Neuronal stem cell (in vitro differentiated cells): ENCODE measurements at regions not wholly inside any gene's neighbourhood (a gene's known extent, or its start where the extent isn't known, plus 50 kb on each side); places are given as distances from the start of the nearest gene placed in this dataset.

ENCODE experiments used
- DNase-seq: peaks from one replicate; pipeline ENCODE4 v3.0.0-alpha.2; 2013; ENCODE audit warnings: low spot score
- H2AFZ ChIP-seq: one replicate; pipeline ENCODE4 v1.6.1; 2013; ENCODE audit warnings: mild to moderate bottlenecking, low read length, inconsistent platforms
- H2AK5ac ChIP-seq: 2 replicates; pipeline ENCODE4 v1.6.1; 2013; ENCODE audit warnings: low read depth, mild to moderate bottlenecking, inconsistent platforms, low read length, moderate library complexity, mixed read lengths
- H2BK120ac ChIP-seq: 2 replicates; pipeline ENCODE4 v1.6.1; 2013; ENCODE audit warnings: low read depth, mild to moderate bottlenecking, inconsistent platforms, low read length, moderate library complexity, mixed read lengths
- H2BK12ac ChIP-seq: one replicate; pipeline ENCODE4 v1.6.1; 2013; ENCODE audit warnings: low read length, inconsistent platforms
- H2BK15ac ChIP-seq: 2 replicates; pipeline ENCODE4 v1.6.1; 2013; ENCODE audit warnings: mild to moderate bottlenecking, low read length, inconsistent platforms, mixed read lengths
- H2BK5ac ChIP-seq: one replicate; pipeline ENCODE4 v1.6.1; 2013; ENCODE audit warnings: inconsistent platforms, mild to moderate bottlenecking, low read length, moderate library complexity
- H3K14ac ChIP-seq: one replicate; pipeline ENCODE4 v1.6.1; 2013; ENCODE audit warnings: low read length, inconsistent platforms
- H3K18ac ChIP-seq: 2 replicates; pipeline ENCODE4 v1.6.1; 2013; ENCODE audit warnings: low read length, inconsistent platforms
- H3K23ac ChIP-seq: 2 replicates; pipeline ENCODE4 v1.6.1; 2013; ENCODE audit warnings: low read depth, mild to moderate bottlenecking, mixed read lengths, low read length, inconsistent platforms; ENCODE audit not compliant: poor library complexity
- H3K27ac ChIP-seq: replicated peaks from 3 replicates; pipeline ENCODE4 v1.5.1; 2013; ENCODE audit warnings: low read length, inconsistent platforms
- H3K27me3 ChIP-seq, 3 experiments: 2 replicates each; pipeline ENCODE4 v1.6.1; 2013; ENCODE audit warnings: low read length in 3 of 3, mild to moderate bottlenecking in 2 of 3, inconsistent platforms in 1 of 3, low read depth in 1 of 3, mixed read lengths in 1 of 3, moderate library complexity in 1 of 3; ENCODE audit not compliant: control insufficient read depth in 3 of 3, insufficient read depth in 3 of 3
- H3K36me3 ChIP-seq, 2 donors: replicated peaks in 1 of 2; 2 replicates each; pipeline ENCODE4 v1.6.1; 2013; ENCODE audit warnings: low read length in 2 of 2; ENCODE audit not compliant: control insufficient read depth in 2 of 2, insufficient read depth in 2 of 2
- H3K4ac ChIP-seq: 2 replicates; pipeline ENCODE4 v1.6.1; 2013; ENCODE audit warnings: inconsistent platforms, mild to moderate bottlenecking, low read length, moderate library complexity
- H3K4me1 ChIP-seq, 2 donors: 1 replicate in 1 of 2; 2 replicates in 1 of 2; pipeline ENCODE4 v1.6.1; 2013; ENCODE audit warnings: low read length in 2 of 2, low read depth in 1 of 2; ENCODE audit not compliant: control insufficient read depth in 2 of 2, insufficient read depth in 1 of 2
- H3K4me2 ChIP-seq: one replicate; pipeline ENCODE4 v1.6.1; 2013; ENCODE audit warnings: mild to moderate bottlenecking, low read length, inconsistent platforms; ENCODE audit not compliant: insufficient read depth, poor library complexity, severe bottlenecking
- H3K4me3 ChIP-seq, 2 donors: 2 replicates each; pipeline ENCODE4 v1.5.1; 2013; ENCODE audit warnings: low read length in 2 of 2, mild to moderate bottlenecking in 2 of 2, inconsistent platforms in 1 of 2, moderate library complexity in 1 of 2
- H3K79me1 ChIP-seq: one replicate; pipeline ENCODE4 v1.6.1; 2013; ENCODE audit warnings: low read depth, mild to moderate bottlenecking, inconsistent platforms, low read length, moderate library complexity
- H3K9ac ChIP-seq: one replicate; pipeline ENCODE4 v1.6.1; 2013; ENCODE audit warnings: mild to moderate bottlenecking, low read depth, low read length, inconsistent platforms; ENCODE audit not compliant: poor library complexity
- H3K9me3 ChIP-seq, 2 donors: replicated peaks in 1 of 2; 2 replicates each; pipeline versions ENCODE3 to v1.6.1; 2013; ENCODE audit warnings: low read length in 2 of 2, mild to moderate bottlenecking in 2 of 2, inconsistent platforms in 1 of 2, low read depth in 1 of 2, mixed read lengths in 1 of 2, moderate library complexity in 1 of 2; ENCODE audit not compliant: control insufficient read depth in 2 of 2, insufficient read depth in 1 of 2
- H4K8ac ChIP-seq: one replicate; pipeline ENCODE4 v1.6.1; 2013; ENCODE audit warnings: low read depth, mild to moderate bottlenecking, inconsistent platforms, low read length, moderate library complexity
- H4K91ac ChIP-seq: one replicate; pipeline ENCODE4 v1.6.1; 2013; ENCODE audit warnings: low read length, low read depth, mild to moderate bottlenecking, inconsistent platforms; ENCODE audit not compliant: poor library complexity
- WGBS, 2 donors: extraction: QIAGEN DNeasy Blood & Tissue Kit; methylation state at CpG; one replicate each; pipeline ENCODE4 v1.1.7; 2013; ENCODE audit warnings: missing lambda C conversion rate in 2 of 2, mixed read lengths in 1 of 2; ENCODE audit not compliant: insufficient read length in 2 of 2, insufficient replicate concordance in 1 of 2; ENCODE audit errors: extremely low coverage in 2 of 2; 5-methylcytosine and 5-hydroxymethylcytosine counted together

DNA sequence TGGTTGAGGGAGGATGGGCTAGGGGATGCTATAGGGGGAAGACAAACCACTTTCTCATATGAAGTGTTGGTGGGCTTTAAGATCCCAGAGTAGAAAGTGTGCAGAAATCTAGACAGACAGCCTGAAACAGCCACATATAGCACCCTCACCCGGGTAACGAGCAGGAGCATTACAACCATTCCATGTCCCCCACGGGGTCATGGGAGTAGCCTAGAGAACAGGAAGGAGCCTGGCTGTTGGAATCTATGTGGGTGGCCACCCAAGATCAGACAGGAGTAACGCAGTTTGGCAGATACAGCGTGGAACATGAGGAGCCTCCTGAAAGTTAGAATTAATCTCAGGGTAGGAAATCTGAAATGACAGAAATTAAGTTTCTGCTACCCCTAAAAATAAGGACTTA, 146.1 kb upstream of the RAI14 start:
- no peak for DNase-seq
- peaks cover 2 to 11% of the 10 kb centered on the region in 2 donors for H3K4me1 ChIP-seq
- peaks cover 0 to 2% of the 10 kb centered on the region in 2 donors for H3K9me3 ChIP-seq
- no peak overlapping the region for H2BK5ac ChIP-seq
- H3K14ac ChIP-seq = no peak overlapping the region
- H4K8ac ChIP-seq = no peak overlapping the region
- H3K27ac ChIP-seq = no peak overlapping the region
- H3K23ac ChIP-seq = no peak overlapping the region
- H3K36me3 ChIP-seq = no peaks in the 10 kb centered on the region
- H2AFZ ChIP-seq = peak overlapping the region; percentile 45
- WGBS, 2 donors = no CpG with 5 or more reads among the region's 5 CpGs
- H2AK5ac ChIP-seq = no peak overlapping the region
- no peak overlapping the region for H3K4me3 ChIP-seq
- no peak overlapping the region for H2BK15ac ChIP-seq
- H3K9ac ChIP-seq = no peak overlapping the region
- H3K18ac ChIP-seq = no peak overlapping the region
- no peaks in the 10 kb centered on the region for H3K27me3 ChIP-seq
- no peak overlapping the region for H3K4ac ChIP-seq
- no peak overlapping the region for H4K91ac ChIP-seq
- no peak overlapping the region for H2BK12ac ChIP-seq
- H2BK120ac ChIP-seq = no peak overlapping the region
- no peaks in the 10 kb centered on the region for H3K79me1 ChIP-seq
- H3K4me2 ChIP-seq = no peak overlapping the region

DNA sequence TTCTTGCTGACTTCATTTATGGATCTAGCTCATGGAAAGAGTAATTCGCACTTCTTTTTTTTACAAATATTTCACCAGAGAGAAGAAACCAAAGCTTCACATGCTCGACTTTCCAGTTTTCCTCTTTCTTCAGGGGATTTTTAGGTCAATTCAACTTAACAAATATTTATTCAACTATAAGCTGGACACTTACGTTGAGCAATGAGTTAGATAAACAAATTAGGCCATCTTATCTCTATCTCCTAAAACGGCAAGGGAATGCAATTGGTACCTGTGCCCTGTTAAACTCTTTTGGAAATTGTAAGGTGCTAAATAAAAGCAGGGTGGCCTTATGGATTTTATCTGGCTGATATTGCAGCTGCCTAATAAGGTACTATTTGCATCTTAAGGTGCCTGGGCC, 145.1 kb upstream of the RAI14 start:
- no peak overlapping the region for H3K4me2 ChIP-seq
- H3K27me3 ChIP-seq = no peaks in the 10 kb centered on the region
- no peak overlapping the region for H3K4me3 ChIP-seq
- no peaks in the 10 kb centered on the region for H3K9me3 ChIP-seq
- no peak overlapping the region for H3K14ac ChIP-seq
- H3K4ac ChIP-seq = no peak overlapping the region
- DNase-seq = no peak
- no peak overlapping the region for H3K18ac ChIP-seq
- H4K8ac ChIP-seq = no peak overlapping the region
- H2BK5ac ChIP-seq = no peak overlapping the region
- H3K27ac ChIP-seq = no peak overlapping the region
- H2BK120ac ChIP-seq = no peak overlapping the region
- H2AFZ ChIP-seq = no peak overlapping the region
- H3K36me3 ChIP-seq = no peaks in the 10 kb centered on the region
- no peaks in the 10 kb centered on the region for H3K79me1 ChIP-seq
- no peak overlapping the region for H3K23ac ChIP-seq
- no peak overlapping the region for H2BK12ac ChIP-seq
- no CpG with 5 or more reads among the region's 4 CpGs for WGBS, 2 donors
- no peak overlapping the region for H4K91ac ChIP-seq
- H3K9ac ChIP-seq = no peak overlapping the region
- peaks cover 2 to 11% of the 10 kb centered on the region in 2 donors for H3K4me1 ChIP-seq
- H2AK5ac ChIP-seq = no peak overlapping the region
- no peak overlapping the region for H2BK15ac ChIP-seq

DNA sequence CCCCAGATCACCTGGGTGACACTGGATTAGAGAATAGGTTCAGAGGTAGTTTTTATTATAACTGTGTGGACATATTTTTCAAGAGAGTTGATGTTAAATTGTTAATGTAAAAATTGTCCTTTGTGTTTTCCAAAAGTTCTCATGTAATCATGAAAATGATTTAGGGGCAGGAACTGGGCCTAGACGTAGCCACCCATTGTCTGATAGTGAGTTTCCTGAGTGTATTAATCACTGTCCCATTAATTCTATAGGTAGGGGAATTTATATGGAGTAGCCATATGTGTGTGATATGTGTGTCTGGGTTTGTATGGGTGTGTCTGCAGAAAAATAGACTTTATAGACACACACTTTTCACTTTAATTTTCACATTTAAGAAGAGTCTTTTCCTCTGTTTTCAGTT, 144.6 kb upstream of the RAI14 start:
- no peak overlapping the region for H3K14ac ChIP-seq
- H3K36me3 ChIP-seq = no peaks in the 10 kb centered on the region
- H3K79me1 ChIP-seq = no peaks in the 10 kb centered on the region
- H3K4me1 ChIP-seq = peaks cover 2 to 11% of the 10 kb centered on the region in 2 donors
- no peak overlapping the region for H2BK15ac ChIP-seq
- H2AFZ ChIP-seq = peak overlapping the region; percentile 71
- H4K91ac ChIP-seq = no peak overlapping the region
- H3K4me3 ChIP-seq = no peak overlapping the region
- H3K4me2 ChIP-seq = no peak overlapping the region
- no peak overlapping the region for H2BK5ac ChIP-seq
- no peak overlapping the region for H2BK120ac ChIP-seq
- H2BK12ac ChIP-seq = no peak overlapping the region
- H4K8ac ChIP-seq = no peak overlapping the region
- H3K9me3 ChIP-seq = no peaks in the 10 kb centered on the region
- WGBS, 2 donors = no CpG with 5 or more reads among the region's 1 CpG
- no peak for DNase-seq
- H3K27me3 ChIP-seq = no peaks in the 10 kb centered on the region
- no peak overlapping the region for H2AK5ac ChIP-seq
- H3K27ac ChIP-seq = no peak overlapping the region
- no peak overlapping the region for H3K23ac ChIP-seq
- H3K18ac ChIP-seq = no peak overlapping the region
- no peak overlapping the region for H3K4ac ChIP-seq
- no peak overlapping the region for H3K9ac ChIP-seq

DNA sequence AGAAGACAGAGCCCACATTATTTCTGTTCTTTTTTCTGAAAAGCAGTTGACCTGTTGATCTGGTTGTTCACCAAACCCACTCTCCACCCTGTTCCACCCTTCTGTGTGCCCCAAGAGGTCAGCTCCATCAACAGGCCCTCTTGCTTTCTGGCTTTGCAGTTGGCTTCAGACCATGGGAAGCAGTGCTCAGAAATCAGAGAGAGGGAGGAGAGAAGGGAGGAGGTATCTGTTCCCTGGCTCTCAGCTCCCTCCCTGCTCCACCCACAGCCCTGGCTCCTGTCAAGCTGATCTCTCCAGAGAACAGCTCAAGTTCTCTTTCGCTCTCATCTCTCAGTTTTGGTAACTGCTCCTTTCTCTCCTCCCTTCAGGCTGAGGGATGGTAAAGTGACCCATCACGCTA, 144.2 kb upstream of the RAI14 start:
- Histone ChIP-seq H3K4me2 (no peak overlapping the region), H4K8ac (no peak overlapping the region), H2BK12ac (no peak overlapping the region), H2BK15ac (no peak overlapping the region), H3K4ac (no peak overlapping the region), H3K79me1 (no peaks in the 10 kb centered on the region), H2BK120ac (no peak overlapping the region), H3K36me3 (no peaks in the 10 kb centered on the region), H2AFZ (peak overlapping the region; percentile 71), H3K4me3 (no peak overlapping the region), H2BK5ac (no peak overlapping the region), H3K14ac (no peak overlapping the region), H3K18ac (no peak overlapping the region), H4K91ac (no peak overlapping the region), H3K4me1 (peaks cover 2 to 11% of the 10 kb centered on the region in 2 donors), H3K9me3 (no peaks in the 10 kb centered on the region), H2AK5ac (no peak overlapping the region), H3K9ac (no peak overlapping the region), H3K27me3 (no peaks in the 10 kb centered on the region), H3K23ac (no peak overlapping the region), H3K27ac (no peak overlapping the region)
- DNase-seq = no peak
- no CpG with 5 or more reads among the region's 2 CpGs for WGBS, 2 donors
